HepG2 (cell line): ENCODE measurements at regions not wholly inside any gene's neighbourhood (a gene's known extent, or its start where the extent isn't known, plus 50 kb on each side); places are given as distances from the start of the nearest gene placed in this dataset.

Experiments
- ARHGAP35 ChIP-seq: sonication (generic); formaldehyde crosslinking; IDR thresholded peaks from 2 replicates; pipeline ENCODE4 v1.9.0; 2022; ENCODE audit warnings: mild to moderate bottlenecking, inconsistent platforms, moderate library complexity, missing genetic modification reagents, borderline replicate concordance
- ARNTL ChIP-seq: sonication (generic); formaldehyde crosslinking; IDR thresholded peaks from 2 replicates; pipeline ENCODE4 v1.4.0; 2020; ENCODE audit warnings: mild to moderate bottlenecking, missing genetic modification reagents
- ELF1 ChIP-seq: sonication (generic); formaldehyde crosslinking; IDR thresholded peaks from 2 replicates; pipeline ENCODE4 v1.4.0; 2020; ENCODE audit warnings: missing genetic modification reagents
- HMGXB4 ChIP-seq, 2 experiments: sonication (generic) in 1 of 2; formaldehyde crosslinking in 1 of 2; IDR thresholded peaks; 2 replicates each; pipeline versions ENCODE4 v1.4.0 to v1.6.1; 2018 to 2020; ENCODE audit warnings: missing genetic modification reagents in 2 of 2, borderline replicate concordance in 1 of 2, low read depth in 1 of 2, mild to moderate bottlenecking in 1 of 2, missing biosample characterization in 1 of 2
- KDM6A ChIP-seq: IDR thresholded peaks from 2 replicates; pipeline ENCODE4 v1.6.1; 2016; ENCODE audit warnings: low read depth
- MAFF ChIP-seq: IDR thresholded peaks from 2 replicates; pipeline ENCODE4 v1.6.1; 2011; ENCODE audit warnings: low read depth, low read length, improper control_type of control experiment
- REST ChIP-seq, 2 experiments: IDR thresholded peaks; 2 replicates each; pipeline ENCODE4 v1.6.1; 2011 to 2012; ENCODE audit warnings: low read length in 2 of 2, borderline replicate concordance in 1 of 2, low read depth in 1 of 2, mild to moderate bottlenecking in 1 of 2, moderate library complexity in 1 of 2
- TBL1XR1 ChIP-seq: fragments of 150-350 bp; IDR thresholded peaks from 2 replicates; pipeline ENCODE4 v1.6.1; 2014; ENCODE audit warnings: borderline replicate concordance, low read length; ENCODE audit not compliant: partially characterized antibody
- TMF1 ChIP-seq: sonication (generic); formaldehyde crosslinking; IDR thresholded peaks from 2 replicates; pipeline ENCODE4 v1.8.1; 2022; ENCODE audit warnings: low read depth, missing genetic modification reagents
- ZFYVE20 ChIP-seq: sonication (generic); formaldehyde crosslinking; IDR thresholded peaks from 2 replicates; pipeline ENCODE4 v1.8.0; 2023; ENCODE audit warnings: low read depth, mild to moderate bottlenecking, moderate library complexity, missing genetic modification reagents, borderline replicate concordance
- ZNF34 ChIP-seq: sonication (generic); formaldehyde crosslinking; IDR thresholded peaks from 2 replicates; pipeline ENCODE4 v1.4.0; 2020; ENCODE audit warnings: mild to moderate bottlenecking, missing genetic modification reagents, borderline replicate concordance
- TF ChIP-seq, protein P1 (sequence below): sonication (generic); formaldehyde crosslinking; IDR thresholded peaks from 2 replicates; pipeline ENCODE4 v1.5.0; 2020; ENCODE audit warnings: mild to moderate bottlenecking, missing genetic modification reagents, moderate library complexity

DNA sequence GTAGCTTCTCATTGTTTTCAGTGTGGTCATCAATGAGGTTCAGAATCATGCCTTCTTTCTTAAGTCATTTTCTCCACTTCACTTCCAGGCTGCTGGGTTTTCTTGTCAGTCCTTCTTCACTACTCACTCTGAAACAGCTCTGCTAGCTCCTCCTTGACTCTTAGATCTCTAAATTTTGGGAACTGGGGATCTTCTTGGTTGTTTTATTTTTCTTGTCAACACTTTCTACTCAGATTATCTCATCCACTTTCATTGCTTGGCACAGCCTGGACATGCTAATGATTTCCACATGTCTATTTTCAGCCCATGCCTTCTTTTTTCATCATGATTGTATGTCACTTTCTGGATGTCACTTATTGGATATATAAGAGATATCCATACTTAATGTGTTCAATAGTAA, 517.8 kb upstream of the DSEL start:
- TF ChIP-seq KDM6A (CRISPR knock-in tag) = no peak
- no peak for TF ChIP-seq REST (IDR thresholded peaks at IDR 0.05; ENCODE audit: borderline replicate concordance in 1 of 2, low read depth in 1 of 2, low read length in 2 of 2)
- no peak for TF ChIP-seq ARNTL (CRISPR knock-in tag)
- TF ChIP-seq MAFF = no peak
- TF ChIP-seq TMF1 (CRISPR knock-in tag) = no peak
- no peak for TF ChIP-seq ELF1 (CRISPR knock-in tag)
- TF ChIP-seq, protein P1, sequence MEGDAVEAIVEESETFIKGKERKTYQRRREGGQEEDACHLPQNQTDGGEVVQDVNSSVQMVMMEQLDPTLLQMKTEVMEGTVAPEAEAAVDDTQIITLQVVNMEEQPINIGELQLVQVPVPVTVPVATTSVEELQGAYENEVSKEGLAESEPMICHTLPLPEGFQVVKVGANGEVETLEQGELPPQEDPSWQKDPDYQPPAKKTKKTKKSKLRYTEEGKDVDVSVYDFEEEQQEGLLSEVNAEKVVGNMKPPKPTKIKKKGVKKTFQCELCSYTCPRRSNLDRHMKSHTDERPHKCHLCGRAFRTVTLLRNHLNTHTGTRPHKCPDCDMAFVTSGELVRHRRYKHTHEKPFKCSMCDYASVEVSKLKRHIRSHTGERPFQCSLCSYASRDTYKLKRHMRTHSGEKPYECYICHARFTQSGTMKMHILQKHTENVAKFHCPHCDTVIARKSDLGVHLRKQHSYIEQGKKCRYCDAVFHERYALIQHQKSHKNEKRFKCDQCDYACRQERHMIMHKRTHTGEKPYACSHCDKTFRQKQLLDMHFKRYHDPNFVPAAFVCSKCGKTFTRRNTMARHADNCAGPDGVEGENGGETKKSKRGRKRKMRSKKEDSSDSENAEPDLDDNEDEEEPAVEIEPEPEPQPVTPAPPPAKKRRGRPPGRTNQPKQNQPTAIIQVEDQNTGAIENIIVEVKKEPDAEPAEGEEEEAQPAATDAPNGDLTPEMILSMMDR (CRISPR knock-in tag) = no peak
- TF ChIP-seq HMGXB4 (CRISPR knock-in tag; IDR thresholded peaks at IDR 0.05; ENCODE audit: borderline replicate concordance in 1 of 2, low read depth in 1 of 2) = no peak
- TF ChIP-seq ZFYVE20 = no peak
- no peak for TF ChIP-seq ZNF34 (CRISPR knock-in tag)
- no peak for TF ChIP-seq ARHGAP35 (CRISPR knock-in tag)
- TF ChIP-seq TBL1XR1 = no peak
